CMK (cell line): ENCODE measurements at regions not wholly inside any gene's neighbourhood (a gene's known extent, or its start where the extent isn't known, plus 50 kb on each side); places are given as distances from the start of the nearest gene placed in this dataset.
"Not testable (repeated sequence)": the region's sequence is repeated elsewhere in the genome, so short reads cannot be mapped to it uniquely, and the experiment has no call there.

Source experiments
- DNase-seq: peaks from one replicate; pipeline ENCODE4 v3.0.0-alpha.2; 2010; ENCODE audit warnings: low read depth

- DNase-seq, result no peak
Observed at GRCh38 chr2:35932276-35932963, 423.2 kb upstream of the CRIM1 start.

- DNase-seq, result no peak
Observed at GRCh38 chr2:35931626-35932025, 424.0 kb upstream of the CRIM1 start.

- DNase-seq, result no peak
Observed at GRCh38 chr2:35931115-35931514, 424.5 kb upstream of the CRIM1 start.

GRCh38 chr2:35929551-35929950, 426.0 kb upstream of the CRIM1 start:
- DNase-seq, result no peak

- no peak for DNase-seq
Observed at GRCh38 chr2:35920061-35920460, 435.5 kb upstream of the CRIM1 start.

GRCh38 chr2:35915261-35915660, 440.3 kb upstream of the CRIM1 start:
- DNase-seq, result no peak

- no peak for DNase-seq
Observed at GRCh38 chr2:35891936-35892335, 463.6 kb upstream of the CRIM1 start.

- no peak for DNase-seq
Observed at GRCh38 chr2:35891528-35891927, 464.1 kb upstream of the CRIM1 start.

- DNase-seq, result no peak
Observed at GRCh38 chr2:35887146-35887545, 468.4 kb upstream of the CRIM1 start.

- no peak for DNase-seq
Observed at GRCh38 chr2:35873921-35874320, 481.7 kb upstream of the CRIM1 start.

GRCh38 chr2:35871672-35872071, 483.9 kb upstream of the CRIM1 start:
- no peak for DNase-seq

- no peak for DNase-seq
Observed at GRCh38 chr2:35870713-35871112, 484.9 kb upstream of the CRIM1 start.

GRCh38 chr2:35864141-35864540, 491.4 kb upstream of the CRIM1 start:
- no peak for DNase-seq

- DNase-seq, result no peak
Observed at GRCh38 chr2:35858216-35858615, 497.4 kb upstream of the CRIM1 start.

GRCh38 chr2:35857498-35857897, 498.1 kb upstream of the CRIM1 start:
- DNase-seq, result no peak

GRCh38 chr2:35831385-35831784, 524.2 kb upstream of the CRIM1 start:
- no peak for DNase-seq

- DNase-seq, result no peak
Observed at GRCh38 chr2:35830833-35831232, 524.7 kb upstream of the CRIM1 start.

GRCh38 chr2:35827086-35827485, 528.5 kb upstream of the CRIM1 start:
- peak; percentile 5 for DNase-seq

GRCh38 chr2:35822716-35823115, 532.9 kb upstream of the CRIM1 start:
- DNase-seq, result no peak

- no peak for DNase-seq
Observed at GRCh38 chr2:35821675-35822074, 533.9 kb upstream of the CRIM1 start.

- DNase-seq, result no peak
Observed at GRCh38 chr2:35820391-35820790, 535.2 kb upstream of the CRIM1 start.

GRCh38 chr2:35819033-35819432, 536.5 kb upstream of the CRIM1 start:
- no peak for DNase-seq

- not testable (repeated sequence) for DNase-seq
Observed at GRCh38 chr2:35818359-35818758, 537.2 kb upstream of the CRIM1 start.

- DNase-seq, result not testable (repeated sequence)
Observed at GRCh38 chr2:35814597-35814996, 541.0 kb upstream of the CRIM1 start.

GRCh38 chr2:35803126-35803525, 552.5 kb upstream of the CRIM1 start:
- no peak for DNase-seq
